IMR-90 (cell line): ENCODE measurements at regions not wholly inside any gene's neighbourhood (a gene's known extent, or its start where the extent isn't known, plus 50 kb on each side); places are given as distances from the start of the nearest gene placed in this dataset.

Experiments used
- ATAC-seq: fragments of 200-7000 bp; cut with Tn5 transposase; 2 replicates; pipeline ENCODE4 v1.9.1; 2020; ENCODE audit warnings: low read depth, mild to moderate bottlenecking, moderate library complexity
- BruUV-seq: library from RNA; stranded (reverse); fragments of 400-500 nt; replicated peaks from 2 replicates; lab custom pipeline; 2021; lab: Mats Ljungman, UMichigan
- CTCF ChIA-PET: fragments of 300-600 bp; formaldehyde crosslinking; extraction: SDS; loops from one replicate; lab custom pipeline; 2021; ENCODE audit warnings: antibody characterized with exemption; lab: Yijun Ruan, JAX
- POLR2A ChIA-PET: fragments of 300-600 bp; sonication (Branson Sonifier 250); formaldehyde crosslinking; loops from one replicate; lab custom pipeline; 2022; ENCODE audit warnings: antibody characterized with exemption; ENCODE audit not compliant: unreplicated experiment; lab: Charles Lee
- DNase-seq: peaks from one replicate; pipeline ENCODE4 v3.0.0; 2013
- H2AFZ ChIP-seq: replicated peaks from 2 replicates; pipeline ENCODE3; 2013; ENCODE audit warnings: low read length, mild to moderate bottlenecking; ENCODE audit not compliant: poor library complexity
- H2AK5ac ChIP-seq: 2 replicates; pipeline ENCODE4 v1.6.1; 2013; ENCODE audit warnings: low read depth, low read length, inconsistent platforms
- H2AK9ac ChIP-seq: replicated peaks from 2 replicates; pipeline ENCODE3; 2013; ENCODE audit warnings: mild to moderate bottlenecking, low read depth, low read length, moderate library complexity; ENCODE audit not compliant: poor library complexity
- H2BK120ac ChIP-seq: 2 replicates; pipeline ENCODE4 v1.6.1; 2013; ENCODE audit warnings: low read depth, low read length, inconsistent platforms
- H2BK15ac ChIP-seq: 3 replicates; pipeline ENCODE4 v1.6.1; 2013; ENCODE audit warnings: low read depth, low read length, inconsistent platforms
- H2BK20ac ChIP-seq: 2 replicates; pipeline ENCODE4 v1.6.1; 2013; ENCODE audit warnings: low read depth, mild to moderate bottlenecking, inconsistent platforms, low read length, moderate library complexity
- H2BK5ac ChIP-seq: 2 replicates; pipeline ENCODE4 v1.6.1; 2013; ENCODE audit warnings: mild to moderate bottlenecking, low read depth, low read length, inconsistent platforms; ENCODE audit not compliant: poor library complexity, severe bottlenecking
- H3K14ac ChIP-seq: replicated peaks from 2 replicates; pipeline ENCODE4 v1.6.1; 2013; ENCODE audit warnings: low read depth, low read length, inconsistent platforms
- H3K18ac ChIP-seq: 2 replicates; pipeline ENCODE4 v1.6.1; 2013; ENCODE audit warnings: low read depth, low read length, control low read depth
- H3K23ac ChIP-seq: 2 replicates; pipeline ENCODE4 v1.6.1; 2013; ENCODE audit warnings: low read depth, low read length, inconsistent platforms
- H3K27ac ChIP-seq: 2 replicates; pipeline ENCODE4 v1.5.1; 2013; ENCODE audit warnings: mild to moderate bottlenecking, control low read depth, low read length; ENCODE audit not compliant: insufficient read depth
- H3K27me3 ChIP-seq: 2 replicates; pipeline ENCODE4 v1.6.1; 2013; ENCODE audit warnings: low read length; ENCODE audit not compliant: control insufficient read depth, insufficient read depth
- H3K36me3 ChIP-seq: 2 replicates; pipeline ENCODE4 v1.6.1; 2013; ENCODE audit warnings: low read length, mixed read lengths; ENCODE audit not compliant: control insufficient read depth, insufficient read depth
- H3K4ac ChIP-seq: 2 replicates; pipeline ENCODE4 v1.6.1; 2013; ENCODE audit warnings: low read depth, low read length, inconsistent platforms
- H3K4me1 ChIP-seq: 2 replicates; pipeline ENCODE4 v1.6.1; 2013; ENCODE audit warnings: low read length, mixed read lengths; ENCODE audit not compliant: control insufficient read depth, insufficient read depth
- H3K4me2 ChIP-seq: 2 replicates; pipeline ENCODE4 v1.6.1; 2013; ENCODE audit warnings: low read depth, mild to moderate bottlenecking, control low read depth, low read length, moderate library complexity
- H3K4me3 ChIP-seq: 2 replicates; pipeline ENCODE4 v1.5.1; 2013; ENCODE audit warnings: low read depth, mild to moderate bottlenecking, control low read depth, low read length, moderate library complexity; ENCODE audit not compliant: insufficient read depth
- H3K56ac ChIP-seq: 2 replicates; pipeline ENCODE4 v1.6.1; 2013; ENCODE audit warnings: low read length, inconsistent platforms; ENCODE audit not compliant: insufficient read depth; ENCODE audit errors: extremely low read depth
- H3K79me1 ChIP-seq, 2 experiments: 2 replicates each; pipeline ENCODE4 v1.6.1; 2013; ENCODE audit warnings: low read length in 2 of 2, inconsistent platforms in 1 of 2, low read depth in 1 of 2
- H3K9ac ChIP-seq: 2 replicates; pipeline ENCODE4 v1.6.1; 2013; ENCODE audit warnings: low read depth, low read length, control low read depth
- H3K9me1 ChIP-seq: 2 replicates; pipeline ENCODE4 v1.6.1; 2013; ENCODE audit warnings: low read length, inconsistent platforms; ENCODE audit not compliant: insufficient read depth
- H3K9me3 ChIP-seq: 2 replicates; pipeline ENCODE4 v1.6.1; 2013; ENCODE audit warnings: low read length; ENCODE audit not compliant: control insufficient read depth, insufficient read depth
- H4K20me1 ChIP-seq: 2 replicates; pipeline ENCODE4 v1.6.1; 2013; ENCODE audit warnings: low read length, inconsistent platforms; ENCODE audit not compliant: insufficient read depth
- H4K5ac ChIP-seq: 2 replicates; pipeline ENCODE4 v1.6.1; 2013; ENCODE audit warnings: mild to moderate bottlenecking, low read depth, low read length, control low read depth
- H4K8ac ChIP-seq, 2 experiments: 2 replicates each; pipeline ENCODE4 v1.6.1; 2013; ENCODE audit warnings: low read depth in 2 of 2, low read length in 2 of 2, control low read depth in 1 of 2, inconsistent platforms in 1 of 2
- H4K91ac ChIP-seq: 2 replicates; pipeline ENCODE4 v1.6.1; 2013; ENCODE audit warnings: low read depth, low read length, inconsistent platforms; ENCODE audit not compliant: insufficient read depth
- BHLHE40 ChIP-seq: fragments of 150-350 bp; IDR thresholded peaks from 2 replicates; pipeline ENCODE4 v1.6.1; 2016; ENCODE audit warnings: mild to moderate bottlenecking, low read depth, low read length
- CEBPB ChIP-seq: IDR thresholded peaks from 2 replicates; pipeline ENCODE4 v1.6.1; 2012; ENCODE audit warnings: low read depth, low read length, improper control_type of control experiment
- FOS ChIP-seq: fragments of 150-350 bp; IDR thresholded peaks from 2 replicates; pipeline ENCODE4 v1.6.1; 2016; ENCODE audit warnings: low read depth, low read length
- NFE2L2 ChIP-seq: fragments of 150-350 bp; IDR thresholded peaks from 2 replicates; pipeline ENCODE4 v1.6.1; 2016; ENCODE audit warnings: low read depth, mild to moderate bottlenecking, low read length
- RFX5 ChIP-seq: IDR thresholded peaks from 2 replicates; pipeline ENCODE4 v1.8.0; 2012; ENCODE audit warnings: low read depth, mild to moderate bottlenecking, low read length, moderate library complexity
- dilution Hi-C: fragments of 300-500 bp; cut with HindIII; formaldehyde crosslinking; loops from one replicate; pipeline ENCODE4 v1.14.3; 2018; ENCODE audit warnings: low sequenced_read_pairs; ENCODE audit not compliant: unreplicated experiment
- in situ Hi-C: fragments of 300-500 bp; cut with MboI; formaldehyde crosslinking; loops from 3 replicates; pipeline ENCODE4 v1.14.3; 2019; ENCODE audit warnings: low sequenced_read_pairs, inconsistent platforms, mixed read lengths
- intact Hi-C: fragments of 100-400 bp; cut with micrococcal nuclease; formaldehyde crosslinking; loops from 2 replicates; pipeline ENCODE4 v1.10.0; 2022

DNA sequence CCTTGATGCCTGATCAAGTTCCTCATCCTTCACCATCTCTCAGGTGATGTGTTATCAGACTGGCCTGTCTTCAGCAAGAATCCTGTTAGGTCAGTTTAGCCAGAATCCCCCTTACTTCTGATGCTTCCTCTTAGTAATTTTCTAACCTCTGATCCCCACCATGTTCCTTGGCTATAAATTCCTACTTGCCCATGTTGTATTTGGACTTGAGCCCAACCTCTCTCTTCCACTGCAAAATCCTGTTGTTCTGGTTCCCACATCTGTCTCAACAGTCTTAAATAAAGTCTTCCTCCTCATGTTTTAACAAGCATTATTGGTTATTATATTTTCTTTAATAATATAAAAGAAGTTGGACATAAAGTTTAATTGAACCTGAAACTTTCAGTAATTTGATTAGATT lies 987.8 kb upstream of the USP15 start:
- Histone ChIP-seq H3K18ac (no peak overlapping the region), H3K27me3 (no peaks in the 10 kb centered on the region), H4K5ac (no peak overlapping the region), H2BK120ac (no peak overlapping the region), H2BK15ac (no peak overlapping the region), H3K4me3 (no peak overlapping the region), H3K9me3 (peaks cover 3% of the 10 kb centered on the region; the same call in 1 of the 2 replicates), H3K4me2 (no peak overlapping the region), H3K23ac (no peak overlapping the region), H2AK9ac (no peak overlapping the region), H3K4ac (no peak overlapping the region), H3K79me1 (no peaks in the 10 kb centered on the region), H3K9me1 (no peaks in the 10 kb centered on the region), H3K14ac (no peak overlapping the region), H3K4me1 (no peaks in the 10 kb centered on the region), H2BK20ac (no peak overlapping the region), H2AK5ac (no peak overlapping the region), H4K20me1 (no peaks in the 10 kb centered on the region), H3K56ac (no peak overlapping the region), H3K9ac (no peak overlapping the region), H2AFZ (no peak overlapping the region), H4K91ac (no peak overlapping the region), H3K27ac (no peak overlapping the region), H4K8ac (no peak overlapping the region), H3K36me3 (no peaks in the 10 kb centered on the region), H2BK5ac (no peak overlapping the region)
- intact Hi-C loops (no loop called here), dilution Hi-C loops (no loop called here), in situ Hi-C loops (no loop called here)
- ATAC-seq, result no peak
- POLR2A ChIA-PET, result no interaction called here
- CTCF ChIA-PET, result no interaction called here
- TF ChIP-seq CEBPB (no peak), FOS (no peak), NFE2L2 (no peak), RFX5 (no peak), BHLHE40 (no peak)
- no peak for DNase-seq
- BruUV-seq, result no TSS peak
